ENCODE measurements at regions not wholly inside any gene's neighbourhood (a gene's known extent, or its start where the extent isn't known, plus 50 kb on each side); places are given as distances from the start of the nearest gene placed in this dataset.

- no peak for DNase-seq
Observed at GRCh38 chr15:62935300-62936081, 107.1 kb upstream of the TPM1 start.

- no peak for DNase-seq
Observed at GRCh38 chr15:62938825-62939224, 103.7 kb upstream of the TPM1 start.

- DNase-seq, result no peak
Observed at GRCh38 chr15:62940093-62940754, 102.3 kb upstream of the TPM1 start.

- no peak for DNase-seq
Observed at GRCh38 chr15:62940755-62941361, 101.7 kb upstream of the TPM1 start.

GRCh38 chr15:62941699-62942098 lies 100.8 kb upstream of the TPM1 start:
- DNase-seq, result no peak

- no peak for DNase-seq
Observed at GRCh38 chr15:62942428-62942827, 100.1 kb upstream of the TPM1 start.

GRCh38 chr15:62945063-62945462 lies 97.5 kb upstream of the TPM1 start:
- DNase-seq, result no peak

GRCh38 chr15:62945760-62946159 lies 96.8 kb upstream of the TPM1 start:
- no peak for DNase-seq

- no peak for DNase-seq
Observed at GRCh38 chr15:62946940-62947339, 95.6 kb upstream of the TPM1 start.

GRCh38 chr15:62950462-62950931 lies 92.0 kb upstream of the TPM1 start:
- no peak for DNase-seq

GRCh38 chr15:62951481-62951880 lies 91.1 kb upstream of the TPM1 start:
- DNase-seq, result no peak

- no peak for DNase-seq
Observed at GRCh38 chr15:62953021-62953420, 89.5 kb upstream of the TPM1 start.

GRCh38 chr15:62953496-62954045 lies 89.0 kb upstream of the TPM1 start:
- DNase-seq, result no peak

GRCh38 chr15:62957130-62957529 lies 85.4 kb upstream of the TPM1 start:
- no peak for DNase-seq

- DNase-seq, result no peak
Observed at GRCh38 chr15:62958528-62959363, 83.8 kb upstream of the TPM1 start.

GRCh38 chr15:62961134-62961533 lies 81.4 kb upstream of the TPM1 start:
- no peak for DNase-seq

GRCh38 chr15:62962101-62962995 lies 80.2 kb upstream of the TPM1 start:
- no peak for DNase-seq

GRCh38 chr15:62964251-62964650 lies 78.3 kb upstream of the TPM1 start:
- DNase-seq, result no peak

GRCh38 chr15:62966294-62967078 lies 76.1 kb upstream of the TPM1 start:
- no peak for DNase-seq

GRCh38 chr15:62968699-62969098 lies 73.8 kb upstream of the TPM1 start:
- DNase-seq, result no peak
